OCI-LY7 (cell line): ENCODE measurements at regions not wholly inside any gene's neighbourhood (a gene's known extent, or its start where the extent isn't known, plus 50 kb on each side); places are given as distances from the start of the nearest gene placed in this dataset.

Experiments used
- BruUV-seq: library from RNA; stranded (reverse); fragments of 400-500 nt; replicated peaks from 2 replicates; lab custom pipeline; 2021; lab: Mats Ljungman, UMichigan
- CTCF ChIA-PET: fragments of 300-600 bp; sonication (Branson Sonifier 250); formaldehyde crosslinking; loops from one replicate; lab custom pipeline; 2022; ENCODE audit warnings: antibody characterized with exemption; ENCODE audit not compliant: unreplicated experiment; lab: Charles Lee
- POLR2A ChIA-PET: fragments of 300-600 bp; sonication (Branson Sonifier 250); formaldehyde crosslinking; loops from one replicate; lab custom pipeline; 2022; ENCODE audit warnings: antibody characterized with exemption; lab: Charles Lee
- DNase-seq: peaks from one replicate; pipeline ENCODE4 v3.0.0-alpha.2; 2015; ENCODE audit warnings: low spot score
- H2AFZ ChIP-seq: fragments of 200-600 bp; sonication (generic), shearing (Covaris generic); 2 replicates; pipeline ENCODE4 v1.6.1; 2014; ENCODE audit warnings: mild to moderate bottlenecking, antibody characterized with exemption, low read length, moderate library complexity
- H3K27ac ChIP-seq: fragments of 200-600 bp; sonication (generic); 2 replicates; pipeline ENCODE4 v1.5.1; 2014; ENCODE audit warnings: mixed run types, low read depth, mild to moderate bottlenecking, moderate library complexity, low read length, inconsistent platforms; ENCODE audit not compliant: poor library complexity, severe bottlenecking
- H3K36me3 ChIP-seq: fragments of 200-600 bp; sonication (generic); 2 replicates; pipeline ENCODE4 v1.6.1; 2014; ENCODE audit warnings: mild to moderate bottlenecking, antibody characterized with exemption, low read length, moderate library complexity, mixed read lengths; ENCODE audit not compliant: insufficient read depth
- H3K4me1 ChIP-seq: fragments of 200-600 bp; sonication (generic); 2 replicates; pipeline ENCODE4 v1.5.1; 2014; ENCODE audit warnings: mild to moderate bottlenecking, low read length; ENCODE audit not compliant: insufficient read depth, poor library complexity, severe bottlenecking
- H3K4me2 ChIP-seq: fragments of 200-600 bp; sonication (generic); 2 replicates; pipeline ENCODE4 v1.6.1; 2014; ENCODE audit warnings: mild to moderate bottlenecking, low read length
- H3K4me3 ChIP-seq: fragments of 200-600 bp; sonication (generic); 2 replicates; pipeline ENCODE4 v1.5.1; 2014; ENCODE audit warnings: mild to moderate bottlenecking, low read depth, low read length; ENCODE audit not compliant: poor library complexity, severe bottlenecking
- H3K79me2 ChIP-seq: fragments of 200-600 bp; sonication (generic); 2 replicates; pipeline ENCODE4 v1.6.1; 2016; ENCODE audit warnings: low read depth, mild to moderate bottlenecking, low read length, moderate library complexity, mixed read lengths; ENCODE audit not compliant: insufficient read depth
- H3K9me2 ChIP-seq: fragments of 200-600 bp; sonication (generic); 2 replicates; pipeline ENCODE4 v1.6.1; 2016; ENCODE audit warnings: mild to moderate bottlenecking, low read length, mixed read lengths; ENCODE audit not compliant: insufficient read depth
- H3K9me3 ChIP-seq: fragments of 200-600 bp; sonication (generic); 2 replicates; pipeline ENCODE4 v1.6.1; 2014; ENCODE audit warnings: mild to moderate bottlenecking, mixed run types, low read length, mixed read lengths
- H4K20me1 ChIP-seq: fragments of 200-600 bp; sonication (generic); 2 replicates; pipeline ENCODE4 v1.6.1; 2014; ENCODE audit warnings: mild to moderate bottlenecking, antibody characterized with exemption, low read length, moderate library complexity, mixed read lengths; ENCODE audit not compliant: insufficient read depth
- CTCF ChIP-seq: fragments of 200-600 bp; sonication (generic); conservative IDR thresholded peaks from 2 replicates; pipeline ENCODE4 v1.5.1; 2014; ENCODE audit warnings: mild to moderate bottlenecking, antibody characterized with exemption, low read length, moderate library complexity, mixed read lengths
- EZH2phosphoT487 ChIP-seq: fragments of 200-600 bp; sonication (generic); IDR thresholded peaks from 2 replicates; pipeline ENCODE4 v1.6.1; 2018; ENCODE audit warnings: low read depth, borderline replicate concordance, mild to moderate bottlenecking, mixed run types, antibody characterized with exemption, low read length, moderate library complexity, mixed read lengths
- intact Hi-C: fragments of 100-400 bp; cut with micrococcal nuclease; formaldehyde crosslinking; loops from one replicate; pipeline ENCODE4 v1.10.0; 2022; ENCODE audit not compliant: unreplicated experiment

- no peaks in the 10 kb centered on the region for H4K20me1 ChIP-seq
- ChIA-PET POLR2A (interaction anchor here (0.7 kb wide), 1 partner anchor 45 kb away, joined by 3 read pairs; no protein-coding TSS in a partner anchor), CTCF (no interaction called here)
- no peak overlapping the region for H2AFZ ChIP-seq
- H3K79me2 ChIP-seq, result no peaks in the 10 kb centered on the region
- H3K9me2 ChIP-seq, result no peaks in the 10 kb centered on the region
- intact Hi-C loops, result no loop called here
- no peak overlapping the region for H3K4me3 ChIP-seq
- no peak for TF ChIP-seq CTCF
- TF ChIP-seq EZH2phosphoT487, result no peak
- no peak overlapping the region for H3K27ac ChIP-seq
- no peaks in the 10 kb centered on the region for H3K9me3 ChIP-seq
- no peaks in the 10 kb centered on the region for H3K4me1 ChIP-seq
- no peaks in the 10 kb centered on the region for H3K36me3 ChIP-seq
- no peak overlapping the region for H3K4me2 ChIP-seq
- no TSS peak for BruUV-seq
- DNase-seq, result no peak
Measured at GRCh38 chr13:48851707-48852106, 124.0 kb upstream of the FNDC3A start.

- H3K36me3 ChIP-seq, result no peaks in the 10 kb centered on the region
- no peak overlapping the region for H3K27ac ChIP-seq
- ChIA-PET CTCF (no interaction called here), POLR2A (no interaction called here)
- no peak for DNase-seq
- TF ChIP-seq EZH2phosphoT487 (no peak), CTCF (no peak)
- intact Hi-C loops, result no loop called here
- no peaks in the 10 kb centered on the region for H4K20me1 ChIP-seq
- H3K4me1 ChIP-seq, result no peaks in the 10 kb centered on the region
- no peaks in the 10 kb centered on the region for H3K79me2 ChIP-seq
- no peaks in the 10 kb centered on the region for H3K9me3 ChIP-seq
- BruUV-seq, result no TSS peak
- no peak overlapping the region for H2AFZ ChIP-seq
- H3K4me3 ChIP-seq, result no peak overlapping the region
- H3K9me2 ChIP-seq, result no peaks in the 10 kb centered on the region
- no peak overlapping the region for H3K4me2 ChIP-seq
Measured at GRCh38 chr13:48852911-48853727, 122.6 kb upstream of the FNDC3A start.

GRCh38 chr13:48853728-48854102, 122.0 kb upstream of the FNDC3A start:
- Histone ChIP-seq H4K20me1 (no peaks in the 10 kb centered on the region), H3K4me2 (no peak overlapping the region), H2AFZ (no peak overlapping the region), H3K36me3 (no peaks in the 10 kb centered on the region), H3K9me2 (no peaks in the 10 kb centered on the region), H3K79me2 (no peaks in the 10 kb centered on the region), H3K4me1 (no peaks in the 10 kb centered on the region), H3K9me3 (no peaks in the 10 kb centered on the region), H3K4me3 (no peak overlapping the region), H3K27ac (no peak overlapping the region)
- DNase-seq, result no peak
- intact Hi-C loops, result no loop called here
- ChIA-PET CTCF (no interaction called here), POLR2A (interaction anchor here (0.7 kb wide), 1 partner anchor 376 kb away, joined by 3 read pairs; no protein-coding TSS in a partner anchor)
- no TSS peak for BruUV-seq
- TF ChIP-seq EZH2phosphoT487 (no peak), CTCF (no peak)
